ENCODE measurements at regions not wholly inside any gene's neighbourhood (a gene's known extent, or its start where the extent isn't known, plus 50 kb on each side); places are given as distances from the start of the nearest gene placed in this dataset.
A peak's percentile ranks its signal among the peaks of the same experiment; 100 is the strongest.

DNA sequence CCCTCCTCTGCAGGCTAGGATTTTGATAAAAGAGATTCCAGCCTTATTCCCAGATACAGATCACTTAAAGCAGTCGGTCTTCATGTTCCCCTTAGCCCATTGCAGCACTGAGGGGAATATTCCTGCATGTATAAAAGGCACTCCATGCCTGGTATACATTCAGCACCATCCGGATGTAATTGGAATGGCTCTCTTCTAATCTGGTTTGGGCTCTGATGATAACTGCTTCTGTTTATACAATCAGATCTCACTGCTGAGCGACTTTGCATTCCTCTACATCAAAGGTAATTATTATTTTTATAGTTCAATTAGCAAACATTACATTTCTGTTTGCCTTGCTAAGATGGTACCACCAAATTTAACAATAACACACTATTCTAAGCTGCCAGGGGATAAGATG lies 746.9 kb upstream of the CELF4 start:
- Histone ChIP-seq H3K27me3 (no peaks in the 10 kb centered on the region), H3K36me3 (no peaks in the 10 kb centered on the region), H3K4me3 (no peak overlapping the region), H3K9me3 (no peaks in the 10 kb centered on the region)
- no peak for DNase-seq

DNA sequence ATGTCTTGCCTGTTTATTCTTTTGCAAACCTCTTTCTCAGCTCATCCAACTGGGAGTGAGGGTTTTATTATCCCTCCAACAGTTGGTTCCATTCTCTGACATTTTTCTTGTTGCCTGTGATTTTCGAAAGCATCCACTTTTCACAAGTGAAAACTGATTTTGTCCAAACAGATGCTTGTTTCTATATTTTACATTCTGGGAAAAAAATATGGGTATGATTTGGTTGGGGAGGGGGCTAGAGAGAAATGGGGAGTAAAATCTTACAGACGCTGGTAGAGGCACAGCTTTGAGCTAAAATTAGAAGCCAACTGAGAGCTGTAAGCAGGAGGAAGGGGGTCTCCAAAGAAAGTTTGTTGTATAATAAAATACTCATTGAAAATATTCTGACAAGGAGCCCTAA lies 745.3 kb upstream of the CELF4 start:
- no peaks in the 10 kb centered on the region for H3K36me3 ChIP-seq
- H3K4me3 ChIP-seq, result no peak overlapping the region
- H3K27me3 ChIP-seq, result no peaks in the 10 kb centered on the region
- no peaks in the 10 kb centered on the region for H3K9me3 ChIP-seq
- no peak for DNase-seq

- no peaks in the 10 kb centered on the region for H3K27me3 ChIP-seq
- H3K9me3 ChIP-seq, result no peaks in the 10 kb centered on the region
- no peaks in the 10 kb centered on the region for H3K36me3 ChIP-seq
- no peak for DNase-seq
- no peak overlapping the region for H3K4me3 ChIP-seq
Observed at GRCh38 chr18:38307914-38308313, 742.3 kb upstream of the CELF4 start.

GRCh38 chr18:38305961-38306360 lies 740.4 kb upstream of the CELF4 start:
- Histone ChIP-seq H3K9me3 (no peaks in the 10 kb centered on the region), H3K27me3 (no peaks in the 10 kb centered on the region), H3K36me3 (no peaks in the 10 kb centered on the region), H3K4me3 (no peak overlapping the region)
- no peak for DNase-seq

GRCh38 chr18:38301621-38302020 lies 736.0 kb upstream of the CELF4 start:
- Histone ChIP-seq H3K36me3 (no peaks in the 10 kb centered on the region), H3K4me3 (no peak overlapping the region), H3K27me3 (no peaks in the 10 kb centered on the region), H3K9me3 (no peaks in the 10 kb centered on the region)
- DNase-seq, result no peak

- no peak overlapping the region for H3K4me3 ChIP-seq
- H3K36me3 ChIP-seq, result no peaks in the 10 kb centered on the region
- no peaks in the 10 kb centered on the region for H3K27me3 ChIP-seq
- no peak for DNase-seq
- H3K9me3 ChIP-seq, result no peaks in the 10 kb centered on the region
Observed at GRCh38 chr18:38297910-38298309, 732.3 kb upstream of the CELF4 start.

DNA sequence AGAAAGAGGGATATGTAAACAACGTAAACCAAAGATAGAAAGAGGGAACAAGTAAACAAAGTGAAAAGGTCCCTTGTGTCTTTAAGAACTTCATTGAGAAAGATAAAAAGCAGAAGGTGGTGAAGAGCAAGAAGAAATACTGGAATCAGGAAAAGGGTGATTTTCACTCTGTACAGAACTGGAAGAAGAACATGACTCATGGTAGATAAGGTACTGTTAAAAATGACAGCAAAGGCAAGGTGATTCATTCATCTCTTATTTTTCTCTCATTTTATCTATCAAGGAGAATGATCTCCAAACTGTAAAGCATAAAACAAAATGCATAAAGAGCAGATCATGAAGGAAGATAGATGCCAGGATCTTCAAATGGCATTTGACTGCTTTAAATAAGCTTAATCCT lies 724.6 kb upstream of the CELF4 start:
- no peaks in the 10 kb centered on the region for H3K9me3 ChIP-seq
- no peak for DNase-seq
- H3K27me3 ChIP-seq, result no peaks in the 10 kb centered on the region
- H3K36me3 ChIP-seq, result no peaks in the 10 kb centered on the region
- no peak overlapping the region for H3K4me3 ChIP-seq

DNA sequence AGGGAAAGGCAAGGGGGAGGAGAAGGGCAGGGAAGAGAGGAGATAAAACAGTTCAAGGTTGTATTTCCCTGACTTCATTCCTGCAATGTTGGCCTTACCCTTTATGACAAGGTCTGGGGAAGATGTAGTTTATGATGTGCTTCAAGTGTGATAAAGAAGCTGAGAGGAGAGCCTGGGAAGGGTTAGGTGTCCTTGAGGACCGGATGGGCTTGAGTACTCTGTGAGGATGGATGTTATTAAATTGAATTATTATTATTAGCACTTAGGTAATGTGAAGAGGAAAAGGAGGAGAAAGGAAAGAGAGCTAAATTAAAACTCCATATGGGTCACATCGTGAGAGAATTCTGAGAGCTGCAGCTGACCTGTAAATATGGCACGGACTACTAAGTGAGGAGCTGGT lies 719.4 kb upstream of the CELF4 start:
- no peaks in the 10 kb centered on the region for H3K9me3 ChIP-seq
- DNase-seq, result no peak
- no peak overlapping the region for H3K4me3 ChIP-seq
- no peaks in the 10 kb centered on the region for H3K27me3 ChIP-seq
- no peaks in the 10 kb centered on the region for H3K36me3 ChIP-seq

DNA sequence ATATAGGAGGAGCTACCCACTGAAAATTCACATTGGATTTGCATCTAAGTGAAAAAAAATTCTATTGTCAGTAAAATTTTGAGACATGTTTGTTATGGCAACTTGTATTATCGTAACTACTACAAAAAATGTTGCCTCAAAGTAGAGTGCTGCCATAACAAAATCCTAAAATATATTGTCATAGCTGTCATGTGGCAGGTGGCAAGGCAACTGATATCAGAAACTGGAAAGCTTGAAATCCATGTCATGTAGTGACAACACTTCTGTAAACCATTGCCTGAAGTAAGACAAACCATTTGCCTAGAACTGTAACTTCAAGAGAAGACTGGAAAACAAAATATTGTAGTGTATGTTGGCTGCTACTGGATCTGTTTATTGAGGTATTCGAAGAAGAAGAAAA lies 697.5 kb upstream of the CELF4 start:
- no peak for DNase-seq
- Histone ChIP-seq H3K36me3 (no peaks in the 10 kb centered on the region), H3K9me3 (no peaks in the 10 kb centered on the region), H3K4me3 (no peak overlapping the region), H3K27me3 (no peaks in the 10 kb centered on the region)

DNA sequence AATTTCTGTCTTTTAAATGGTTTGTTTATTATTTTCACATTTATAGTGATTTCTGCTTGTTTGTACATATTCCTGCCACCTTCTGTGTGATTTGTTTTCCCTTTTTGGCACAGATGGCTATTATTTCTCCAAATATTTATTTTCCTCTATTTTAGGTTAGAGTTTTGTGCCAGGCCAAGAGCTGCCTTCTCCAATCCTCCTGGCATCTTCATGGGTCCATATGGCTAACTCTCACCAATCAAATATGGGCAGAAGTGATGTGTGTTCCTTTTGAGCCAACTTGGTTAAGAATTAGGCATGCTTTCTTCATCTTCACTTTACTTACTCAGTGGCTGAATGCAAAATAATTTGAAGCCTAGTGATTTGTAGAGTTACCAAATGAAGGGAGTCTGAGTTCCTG lies 697.1 kb upstream of the CELF4 start:
- Histone ChIP-seq H3K9me3 (no peaks in the 10 kb centered on the region), H3K36me3 (no peaks in the 10 kb centered on the region), H3K27me3 (no peaks in the 10 kb centered on the region), H3K4me3 (no peak overlapping the region)
- DNase-seq, result no peak

GRCh38 chr18:38257661-38258060 lies 692.1 kb upstream of the CELF4 start:
- DNase-seq, result no peak
- Histone ChIP-seq H3K36me3 (no peaks in the 10 kb centered on the region), H3K4me3 (no peak overlapping the region), H3K27me3 (no peaks in the 10 kb centered on the region), H3K9me3 (no peaks in the 10 kb centered on the region)

GRCh38 chr18:38256366-38256765 lies 690.8 kb upstream of the CELF4 start:
- DNase-seq, result no peak

DNA sequence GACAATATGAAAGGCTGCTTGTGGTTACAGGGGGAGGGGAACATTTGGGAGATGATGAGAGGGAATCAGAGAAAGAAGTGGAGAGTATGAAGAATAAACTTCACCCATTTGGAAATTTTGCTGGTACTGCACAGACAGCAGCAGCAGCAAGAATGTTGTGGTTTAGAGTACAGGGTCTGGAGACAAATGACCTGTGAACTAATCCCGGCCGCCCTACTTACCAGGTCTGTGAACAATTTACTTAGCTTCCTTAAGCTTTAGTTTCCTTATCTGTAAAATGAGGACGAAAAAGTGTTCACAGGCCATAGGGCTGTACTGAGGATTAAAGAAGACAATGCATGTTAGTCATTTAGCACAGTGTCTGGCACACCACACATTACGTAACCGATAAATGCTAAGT lies 685.4 kb upstream of the CELF4 start:
- no peaks in the 10 kb centered on the region for H3K36me3 ChIP-seq
- no peaks in the 10 kb centered on the region for H3K9me3 ChIP-seq
- DNase-seq, result no peak
- H3K4me3 ChIP-seq, result no peak overlapping the region
- H3K27me3 ChIP-seq, result no peaks in the 10 kb centered on the region

More at GRCh38 chr18:38256366-38256765, 690.8 kb upstream of the CELF4 start:
- H3K9me3 ChIP-seq, result no peaks in the 10 kb centered on the region
- no peaks in the 10 kb centered on the region for H3K36me3 ChIP-seq
- H3K4me3 ChIP-seq, result no peak overlapping the region
- H3K27me3 ChIP-seq, result no peaks in the 10 kb centered on the region

- DNase-seq, result no peak
- no peaks in the 10 kb centered on the region for H3K36me3 ChIP-seq
- H3K4me3 ChIP-seq, result no peak overlapping the region
- no peaks in the 10 kb centered on the region for H3K9me3 ChIP-seq
- no peaks in the 10 kb centered on the region for H3K27me3 ChIP-seq
Observed at GRCh38 chr18:38244480-38244879, 678.9 kb upstream of the CELF4 start.

DNA sequence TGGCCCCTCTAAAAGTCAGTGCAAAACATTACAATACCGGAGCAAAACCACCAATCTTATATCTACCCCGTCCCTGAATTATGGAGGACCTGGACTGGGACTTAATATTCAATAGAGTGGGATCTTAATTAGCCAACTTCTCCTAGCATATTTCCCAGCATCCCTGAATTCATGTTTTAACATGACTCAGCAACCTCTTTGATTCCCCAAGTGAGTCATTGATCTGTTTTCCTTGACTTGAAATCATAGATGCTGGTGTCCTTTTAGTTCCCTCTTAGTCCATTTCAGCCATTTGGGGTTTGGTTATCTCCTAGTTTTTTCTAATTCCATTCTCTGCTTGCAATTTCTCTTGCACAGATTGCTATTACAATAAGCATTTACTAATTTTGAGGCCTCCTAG lies 677.7 kb upstream of the CELF4 start:
- no peak for DNase-seq
- Histone ChIP-seq H3K36me3 (no peaks in the 10 kb centered on the region), H3K27me3 (no peaks in the 10 kb centered on the region), H3K9me3 (no peaks in the 10 kb centered on the region), H3K4me3 (no peak overlapping the region)

DNA sequence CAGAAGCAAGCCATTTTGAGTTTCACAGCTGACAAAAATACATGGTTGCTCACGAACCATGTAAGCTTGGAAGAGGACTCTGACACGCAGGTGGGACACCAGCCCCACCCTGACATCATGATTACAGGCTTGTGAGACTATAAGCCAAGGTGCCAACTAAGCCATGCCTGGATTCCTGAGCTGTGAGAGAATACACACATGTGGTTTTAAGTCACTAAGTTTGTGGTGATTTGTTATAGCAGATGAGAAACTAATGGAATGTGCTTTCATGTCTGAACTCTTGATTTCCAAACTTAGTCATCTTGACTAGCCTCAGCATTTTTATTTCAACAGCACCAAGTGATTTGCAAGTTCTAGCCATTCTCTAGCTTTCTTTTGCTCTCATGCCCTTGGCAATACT lies 676.1 kb upstream of the CELF4 start:
- Histone ChIP-seq H3K9me3 (no peaks in the 10 kb centered on the region), H3K36me3 (no peaks in the 10 kb centered on the region), H3K4me3 (no peak overlapping the region), H3K27me3 (no peaks in the 10 kb centered on the region)
- DNase-seq, result peak; percentile 3

DNA sequence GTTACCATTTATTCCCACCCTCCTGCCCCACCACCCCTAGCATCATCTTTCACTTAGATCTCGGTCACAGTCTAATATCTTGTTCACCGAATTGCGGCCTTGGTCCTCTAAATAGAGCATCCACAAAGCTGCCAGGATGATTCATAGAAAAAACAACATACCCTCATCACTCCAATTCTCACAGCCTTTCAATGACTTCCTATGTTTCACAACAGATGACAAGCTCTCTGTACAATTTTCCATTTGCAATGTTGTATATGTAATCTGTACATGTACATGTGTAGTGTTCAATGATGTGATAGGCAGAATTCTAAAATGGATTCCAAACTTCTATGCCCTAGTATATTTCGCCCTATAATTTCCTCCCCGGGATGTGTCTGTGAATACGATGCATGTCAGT lies 675.6 kb upstream of the CELF4 start:
- Histone ChIP-seq H3K9me3 (no peaks in the 10 kb centered on the region), H3K36me3 (no peaks in the 10 kb centered on the region), H3K27me3 (no peaks in the 10 kb centered on the region), H3K4me3 (no peak overlapping the region)
- no peak for DNase-seq

- H3K4me3 ChIP-seq, result no peak overlapping the region
- H3K27me3 ChIP-seq, result no peaks in the 10 kb centered on the region
- no peaks in the 10 kb centered on the region for H3K9me3 ChIP-seq
- DNase-seq, result no peak
- no peaks in the 10 kb centered on the region for H3K36me3 ChIP-seq
Observed at GRCh38 chr18:38239606-38240005, 674.0 kb upstream of the CELF4 start.

DNA sequence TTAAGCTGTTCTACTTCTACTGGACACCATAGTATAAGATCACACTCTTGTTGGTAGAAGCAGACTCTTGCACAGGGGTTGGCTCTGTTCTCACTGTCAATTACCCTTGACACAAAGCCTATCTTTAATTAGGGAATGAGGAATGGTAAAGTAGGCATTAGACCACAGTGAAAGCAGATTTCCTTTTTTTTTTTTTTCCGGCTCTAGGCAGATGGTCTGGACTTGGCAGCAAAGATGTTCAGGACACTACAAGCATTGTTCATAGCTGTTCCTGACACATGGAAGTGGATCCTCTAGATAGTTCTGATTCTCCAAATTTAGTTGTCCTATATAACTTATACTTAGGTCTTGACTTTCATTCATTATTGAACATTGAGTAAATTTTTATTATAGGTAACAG lies 672.2 kb upstream of the CELF4 start:
- no peak for DNase-seq

More for the DNA sequence above, 672.2 kb upstream of the CELF4 start:
- no peaks in the 10 kb centered on the region for H3K36me3 ChIP-seq
- H3K27me3 ChIP-seq, result no peaks in the 10 kb centered on the region
- H3K4me3 ChIP-seq, result no peak overlapping the region
- no peaks in the 10 kb centered on the region for H3K9me3 ChIP-seq

Data from MG63 (cell line).